Stomach (tissue), 8 donors: ENCODE measurements at regions not wholly inside any gene's neighbourhood (a gene's known extent, or its start where the extent isn't known, plus 50 kb on each side); places are given as distances from the start of the nearest gene placed in this dataset.

Experiments used
- DNase-seq, 2 donors: peaks; one replicate each; pipeline versions ENCODE4 v3.0.0 to v3.0.0-alpha.2; 2013 to 2019
- H3K27ac ChIP-seq, 5 donors: fragments of 200-600 bp in 4 of 5; sonication (generic) in 4 of 5; one replicate each; pipeline ENCODE4 v1.5.1; 2013 to 2019; ENCODE audit warnings: mild to moderate bottlenecking in 1 of 5, moderate library complexity in 1 of 5
- H3K27me3 ChIP-seq, 3 donors: fragments of 200-600 bp; sonication (generic); one replicate each; pipeline ENCODE4 v1.5.1; 2017 to 2019; ENCODE audit warnings: mixed run types in 1 of 3
- H3K36me3 ChIP-seq, 4 donors: fragments of 200-600 bp; sonication (generic); 1 replicate in 3 of 4; 2 replicates in 1 of 4; pipeline ENCODE4 v1.5.1; 2016 to 2019
- H3K4me1 ChIP-seq, 4 donors: fragments of 200-600 bp; sonication (generic); one replicate each; pipeline ENCODE4 v1.5.1; 2016 to 2019
- H3K4me3 ChIP-seq, 4 donors: fragments of 200-600 bp; sonication (generic) in 3 of 4; one replicate each; pipeline ENCODE4 v1.5.1; 2016 to 2019; ENCODE audit warnings: mild to moderate bottlenecking in 1 of 4
- H3K9me3 ChIP-seq, 4 donors: fragments of 200-600 bp; sonication (generic); one replicate each; pipeline ENCODE4 v1.5.1; 2016 to 2019
- CTCF ChIP-seq, 7 experiments: fragments of 450-650 bp in 4 of 7; fragments of 200-600 bp in 3 of 7; sonication (generic) in 3 of 7; IDR thresholded peaks; one replicate each; pipeline ENCODE4 v1.5.1; 2016 to 2019; ENCODE audit warnings: antibody characterized with exemption in 7 of 7, control low read depth in 2 of 7, mild to moderate bottlenecking in 1 of 7
- EP300 ChIP-seq: sonication (generic); formaldehyde crosslinking; IDR thresholded peaks from one replicate; pipeline ENCODE4 v1.6.1; 2017; ENCODE audit warnings: antibody characterized with exemption
- POLR2A ChIP-seq, 4 donors: fragments of 450-650 bp; IDR thresholded peaks; one replicate each; pipeline ENCODE4 v1.6.1; 2016; ENCODE audit warnings: antibody characterized with exemption in 4 of 4, control low read depth in 2 of 4, mild to moderate bottlenecking in 1 of 4, moderate library complexity in 1 of 4
- POLR2AphosphoS5 ChIP-seq, 3 donors: sonication (generic); formaldehyde crosslinking; IDR thresholded peaks; one replicate each; pipeline ENCODE4 v1.6.1; 2016; ENCODE audit warnings: antibody characterized with exemption in 3 of 3
- WGBS, 5 donors: extraction: QIAGEN DNeasy Blood & Tissue Kit in 3 of 5; methylation state at CpG; one replicate each; pipeline versions ENCODE4 v1.1.5 to v1.1.7; 2013 to 2018; 5-methylcytosine and 5-hydroxymethylcytosine counted together
- intact Hi-C: fragments of 100-400 bp; cut with DNase I; formaldehyde crosslinking; loops from one replicate; pipeline ENCODE4 v1.15.1; 2023; ENCODE audit warnings: low total_unique reads
- donor health status: healthy with polysubstance abuse.
- donor health status: Bipolar disorder and iron deficiency.
- donor health status: healthy.

GRCh38 chr9:115192835-115193525, 75.0 kb upstream of the TNC start:
- Histone ChIP-seq H3K36me3 (no peaks in the 10 kb centered on the region), H3K4me3 (no peak overlapping the region), H3K27ac (no peak overlapping the region), H3K27me3 (no peaks in the 10 kb centered on the region), H3K9me3 (peaks cover 0 to 5% (median 2%) of the 10 kb centered on the region in 4 donors), H3K4me1 (peaks cover 0 to 17% (median 3%) of the 10 kb centered on the region in 4 donors)
- DNase-seq = peak in 1 of 2 donors; percentile 42
- TF ChIP-seq CTCF (IDR thresholded peaks at IDR 0.05) = no peak
- no peak for TF ChIP-seq POLR2A (IDR thresholded peaks at IDR 0.05)
- no peak for TF ChIP-seq EP300
- no peak for TF ChIP-seq POLR2AphosphoS5 (IDR thresholded peaks at IDR 0.05)
- intact Hi-C loops = no loop called here
- WGBS, 5 donors = 62 to 88% (median 76%) methylated on average over 2 of the region's 2 CpGs

- Histone ChIP-seq H3K9me3 (peaks cover 0 to 5% (median 2%) of the 10 kb centered on the region in 4 donors), H3K4me3 (no peak overlapping the region), H3K27me3 (no peaks in the 10 kb centered on the region), H3K27ac (no peak overlapping the region), H3K36me3 (no peaks in the 10 kb centered on the region), H3K4me1 (peaks cover 0 to 17% (median 3%) of the 10 kb centered on the region in 4 donors)
- intact Hi-C loops = no loop called here
- TF ChIP-seq CTCF (IDR thresholded peaks at IDR 0.05) (no peak), POLR2AphosphoS5 (IDR thresholded peaks at IDR 0.05) (no peak)
- 83 to 90% (median 86%) methylated on average over 4 of the region's 4 CpGs for WGBS, 5 donors
- no peak for DNase-seq
Observed at GRCh38 chr9:115193777-115194176, 75.8 kb upstream of the TNC start.

- Histone ChIP-seq H3K4me1 (peaks cover 0 to 17% (median 3%) of the 10 kb centered on the region in 4 donors), H3K36me3 (no peaks in the 10 kb centered on the region), H3K9me3 (peaks cover 0 to 5% (median 2%) of the 10 kb centered on the region in 4 donors), H3K27me3 (no peaks in the 10 kb centered on the region), H3K27ac (no peak overlapping the region), H3K4me3 (no peak overlapping the region)
- TF ChIP-seq POLR2A (IDR thresholded peaks at IDR 0.05) (no peak), CTCF (IDR thresholded peaks at IDR 0.05) (no peak), EP300 (no peak), POLR2AphosphoS5 (IDR thresholded peaks at IDR 0.05) (no peak)
- intact Hi-C loops = no loop called here
- DNase-seq = no peak
Observed at GRCh38 chr9:115194216-115194615, 76.3 kb upstream of the TNC start.

- Histone ChIP-seq H3K4me1 (peaks cover 0 to 17% (median 3%) of the 10 kb centered on the region in 4 donors), H3K27me3 (no peaks in the 10 kb centered on the region), H3K4me3 (no peak overlapping the region), H3K9me3 (peaks cover 0 to 2% (median under 1%) of the 10 kb centered on the region in 4 donors), H3K27ac (no peak overlapping the region), H3K36me3 (no peaks in the 10 kb centered on the region)
- WGBS, 5 donors = 84 to 100% (median 95%) methylated on average over 1 of the region's 1 CpG
- TF ChIP-seq POLR2AphosphoS5 (IDR thresholded peaks at IDR 0.05) = no peak
- DNase-seq = no peak
- intact Hi-C loops = no loop called here
Observed at GRCh38 chr9:115195912-115196311, 78.0 kb upstream of the TNC start.

GRCh38 chr9:115196919-115197318, 79.0 kb upstream of the TNC start:
- H3K27ac ChIP-seq = no peak overlapping the region
- no peaks in the 10 kb centered on the region for H3K27me3 ChIP-seq
- TF ChIP-seq CTCF (IDR thresholded peaks at IDR 0.05) = no peak
- TF ChIP-seq POLR2A (IDR thresholded peaks at IDR 0.05) = no peak
- no peak for TF ChIP-seq EP300
- no peak for TF ChIP-seq POLR2AphosphoS5 (IDR thresholded peaks at IDR 0.05)
- no peak overlapping the region for H3K4me3 ChIP-seq
- 63 to 87% (median 69%) methylated on average over 3 of the region's 3 CpGs for WGBS, 5 donors
- H3K9me3 ChIP-seq = no peaks in the 10 kb centered on the region
- DNase-seq = no peak
- H3K4me1 ChIP-seq = peaks cover 0 to 12% (median 2%) of the 10 kb centered on the region in 4 donors
- no peaks in the 10 kb centered on the region for H3K36me3 ChIP-seq
- intact Hi-C loops = no loop called here
